Ishikawa (cell line): ENCODE measurements at regions not wholly inside any gene's neighbourhood (a gene's known extent, or its start where the extent isn't known, plus 50 kb on each side); places are given as distances from the start of the nearest gene placed in this dataset.
A peak's percentile ranks its signal among the peaks of the same experiment; 100 is the strongest.

Experiments
- CEBPB ChIP-seq: IDR thresholded peaks from 2 replicates; pipeline ENCODE4 v1.6.1; 2012
- CREB1 ChIP-seq: IDR thresholded peaks from 2 replicates; pipeline ENCODE4 v1.6.1; 2012; ENCODE audit warnings: low read depth
- EGR1 ChIP-seq: IDR thresholded peaks from 2 replicates; pipeline ENCODE4 v1.6.1; 2012
- EP300 ChIP-seq: IDR thresholded peaks from 2 replicates; pipeline ENCODE4 v1.6.1; 2012; ENCODE audit warnings: borderline replicate concordance
- FOXM1 ChIP-seq: IDR thresholded peaks from 2 replicates; pipeline ENCODE4 v1.6.1; 2012; ENCODE audit warnings: low read depth, borderline replicate concordance
- NFIC ChIP-seq: IDR thresholded peaks from 2 replicates; pipeline ENCODE4 v1.6.1; 2012
- RAD21 ChIP-seq: IDR thresholded peaks from 2 replicates; pipeline ENCODE4 v1.6.1; 2012; ENCODE audit warnings: low read depth
- TAF1 ChIP-seq: IDR thresholded peaks from 2 replicates; pipeline ENCODE4 v1.6.1; 2012; ENCODE audit warnings: low read depth, mild to moderate bottlenecking
- TCF12 ChIP-seq: IDR thresholded peaks from 2 replicates; pipeline ENCODE4 v1.6.1; 2012; ENCODE audit warnings: low read depth
- TEAD4 ChIP-seq: IDR thresholded peaks from 2 replicates; pipeline ENCODE4 v1.6.1; 2012
- YY1 ChIP-seq: IDR thresholded peaks from 2 replicates; pipeline ENCODE4 v1.6.1; 2012; ENCODE audit warnings: low read depth
- ZBTB7A ChIP-seq: IDR thresholded peaks from 2 replicates; pipeline ENCODE4 v1.6.1; 2012; ENCODE audit warnings: low read depth
- TF ChIP-seq, protein P1 (sequence below): IDR thresholded peaks from 2 replicates; pipeline ENCODE4 v1.6.1; 2012; ENCODE audit warnings: low read depth, mild to moderate bottlenecking
- TF ChIP-seq, protein P2 (sequence below): IDR thresholded peaks from 2 replicates; pipeline ENCODE4 v1.6.1; 2012
- TF ChIP-seq, protein P3 (sequence below): IDR thresholded peaks from 2 replicates; pipeline ENCODE4 v1.6.1; 2012

GRCh38 chr16:29111421-29111820, 126.6 kb downstream of the LAT start:
- TF ChIP-seq, protein P1, sequence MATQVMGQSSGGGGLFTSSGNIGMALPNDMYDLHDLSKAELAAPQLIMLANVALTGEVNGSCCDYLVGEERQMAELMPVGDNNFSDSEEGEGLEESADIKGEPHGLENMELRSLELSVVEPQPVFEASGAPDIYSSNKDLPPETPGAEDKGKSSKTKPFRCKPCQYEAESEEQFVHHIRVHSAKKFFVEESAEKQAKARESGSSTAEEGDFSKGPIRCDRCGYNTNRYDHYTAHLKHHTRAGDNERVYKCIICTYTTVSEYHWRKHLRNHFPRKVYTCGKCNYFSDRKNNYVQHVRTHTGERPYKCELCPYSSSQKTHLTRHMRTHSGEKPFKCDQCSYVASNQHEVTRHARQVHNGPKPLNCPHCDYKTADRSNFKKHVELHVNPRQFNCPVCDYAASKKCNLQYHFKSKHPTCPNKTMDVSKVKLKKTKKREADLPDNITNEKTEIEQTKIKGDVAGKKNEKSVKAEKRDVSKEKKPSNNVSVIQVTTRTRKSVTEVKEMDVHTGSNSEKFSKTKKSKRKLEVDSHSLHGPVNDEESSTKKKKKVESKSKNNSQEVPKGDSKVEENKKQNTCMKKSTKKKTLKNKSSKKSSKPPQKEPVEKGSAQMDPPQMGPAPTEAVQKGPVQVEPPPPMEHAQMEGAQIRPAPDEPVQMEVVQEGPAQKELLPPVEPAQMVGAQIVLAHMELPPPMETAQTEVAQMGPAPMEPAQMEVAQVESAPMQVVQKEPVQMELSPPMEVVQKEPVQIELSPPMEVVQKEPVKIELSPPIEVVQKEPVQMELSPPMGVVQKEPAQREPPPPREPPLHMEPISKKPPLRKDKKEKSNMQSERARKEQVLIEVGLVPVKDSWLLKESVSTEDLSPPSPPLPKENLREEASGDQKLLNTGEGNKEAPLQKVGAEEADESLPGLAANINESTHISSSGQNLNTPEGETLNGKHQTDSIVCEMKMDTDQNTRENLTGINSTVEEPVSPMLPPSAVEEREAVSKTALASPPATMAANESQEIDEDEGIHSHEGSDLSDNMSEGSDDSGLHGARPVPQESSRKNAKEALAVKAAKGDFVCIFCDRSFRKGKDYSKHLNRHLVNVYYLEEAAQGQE, result no peak
- no peak for TF ChIP-seq EGR1
- TF ChIP-seq FOXM1, result no peak
- no peak for TF ChIP-seq TCF12
- no peak for TF ChIP-seq RAD21
- TF ChIP-seq, protein P2, sequence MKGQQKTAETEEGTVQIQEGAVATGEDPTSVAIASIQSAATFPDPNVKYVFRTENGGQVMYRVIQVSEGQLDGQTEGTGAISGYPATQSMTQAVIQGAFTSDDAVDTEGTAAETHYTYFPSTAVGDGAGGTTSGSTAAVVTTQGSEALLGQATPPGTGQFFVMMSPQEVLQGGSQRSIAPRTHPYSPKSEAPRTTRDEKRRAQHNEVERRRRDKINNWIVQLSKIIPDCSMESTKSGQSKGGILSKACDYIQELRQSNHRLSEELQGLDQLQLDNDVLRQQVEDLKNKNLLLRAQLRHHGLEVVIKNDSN, result no peak
- TF ChIP-seq ZBTB7A, result no peak
- no peak for TF ChIP-seq CREB1

GRCh38 chr16:29107299-29107698, 122.4 kb downstream of the LAT start:
- TF ChIP-seq FOXM1 (no peak), CEBPB (no peak), CREB1 (no peak), EGR1 (no peak), EP300 (no peak), TEAD4 (no peak), TCF12 (no peak), ZBTB7A (no peak), RAD21 (no peak), NFIC (no peak), TAF1 (no peak), YY1 (no peak)
- TF ChIP-seq, protein P3, sequence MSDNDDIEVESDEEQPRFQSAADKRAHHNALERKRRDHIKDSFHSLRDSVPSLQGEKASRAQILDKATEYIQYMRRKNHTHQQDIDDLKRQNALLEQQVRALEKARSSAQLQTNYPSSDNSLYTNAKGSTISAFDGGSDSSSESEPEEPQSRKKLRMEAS, result no peak
- TF ChIP-seq, protein P2, result no peak
- TF ChIP-seq, protein P1, result no peak

DNA sequence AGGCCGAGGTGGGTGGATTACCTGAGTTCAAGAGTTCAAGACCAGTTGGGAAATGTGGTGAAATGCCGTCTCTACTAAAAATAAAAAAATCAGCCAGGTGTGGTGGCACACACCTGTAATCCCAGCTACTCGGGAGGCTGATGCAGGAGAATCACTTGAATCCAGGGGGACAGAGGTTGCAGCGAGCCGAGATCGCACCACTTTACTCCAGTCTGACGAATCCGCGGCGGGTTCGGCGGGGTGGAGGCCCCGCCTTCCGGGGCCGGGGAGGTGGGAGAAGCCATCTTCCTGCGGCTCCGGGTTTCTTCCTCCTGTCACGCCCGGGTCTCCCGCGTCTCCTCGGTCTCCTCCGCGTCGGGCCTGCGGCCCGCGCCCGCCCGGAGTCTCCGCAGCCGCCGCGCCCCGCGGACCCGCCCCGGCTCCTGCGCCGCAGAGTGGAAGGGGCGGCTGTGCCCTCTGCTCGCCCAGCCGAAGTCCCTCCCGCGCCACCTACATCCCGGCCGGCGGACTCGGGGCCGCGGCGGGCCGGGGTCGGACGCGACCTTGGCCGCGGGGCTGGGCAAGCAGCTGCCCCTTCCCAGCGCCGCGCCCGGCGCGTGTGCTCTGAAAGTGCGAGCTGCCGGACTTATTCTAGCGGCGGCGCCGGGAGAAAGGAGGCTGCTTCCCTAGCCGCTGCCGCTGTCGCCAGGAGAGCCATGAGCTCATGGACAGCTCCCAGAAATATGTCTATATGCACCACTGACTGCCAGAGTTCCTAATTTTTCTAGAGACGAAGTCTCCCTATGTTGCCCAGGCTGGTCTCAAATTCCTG, 97.2 kb downstream of the LAT start:
- TF ChIP-seq, protein P1, result peak; percentile 63
